ENCODE measurements at regions not wholly inside any gene's neighbourhood (a gene's known extent, or its start where the extent isn't known, plus 50 kb on each side); places are given as distances from the start of the nearest gene placed in this dataset.

GRCh38 chr9:91489361-91489899 lies 65.8 kb upstream of the NFIL3 start:
- TF ChIP-seq POLR2A (IDR thresholded peaks at IDR 0.05) (no peak), CTCF (IDR thresholded peaks at IDR 0.05) (no peak)
